GM12878 (cell line): ENCODE measurements at regions not wholly inside any gene's neighbourhood (a gene's known extent, or its start where the extent isn't known, plus 50 kb on each side); places are given as distances from the start of the nearest gene placed in this dataset.

Experiments
- ATAC-seq: fragments of 200-7000 bp; cut with Tn5 transposase; 3 replicates; pipeline ENCODE4 v1.9.1; 2020; ENCODE audit warnings: mild to moderate bottlenecking, moderate library complexity
- BruUV-seq: library from RNA; stranded (reverse); fragments of 400-500 nt; replicated peaks from 2 replicates; lab custom pipeline; 2021; lab: Mats Ljungman, UMichigan
- CTCF ChIA-PET: fragments of 300-600 bp; sonication (Branson Sonifier 250); formaldehyde crosslinking; extraction: SDS; loops from one replicate; lab custom pipeline; 2021; ENCODE audit warnings: inconsistent platforms; lab: Yijun Ruan, JAX
- POLR2A ChIA-PET: fragments of 350-600 bp; formaldehyde crosslinking; extraction: SDS; loops from one replicate; lab custom pipeline; 2021; ENCODE audit warnings: inconsistent platforms; lab: Charles Lee
- RAD21 ChIA-PET: fragments of 300-600 bp; sonication (Branson Sonifier 250); formaldehyde crosslinking; loops from one replicate; lab custom pipeline; 2023; ENCODE audit warnings: antibody characterized with exemption; ENCODE audit not compliant: unreplicated experiment; lab: Charles Lee
- SMC1A ChIA-PET: fragments of 300-600 bp; sonication (Branson Sonifier 250); formaldehyde crosslinking; loops from one replicate; lab custom pipeline; 2023; ENCODE audit not compliant: unreplicated experiment, uncharacterized antibody; lab: Charles Lee
- DNase-seq: peaks from one replicate; pipeline ENCODE4 v3.0.0-alpha.2; 2011; ENCODE audit warnings: low read depth, low spot score
- FAIRE-seq: peaks from 3 replicates; lab custom pipeline; 2011; peaks lifted over from hg19 to GRCh38; lab: Jason Lieb, UNC
- H2AFZ ChIP-seq: 2 replicates; pipeline ENCODE4 v1.6.0; 2011; ENCODE audit warnings: low read depth, low read length, control low read depth; ENCODE audit not compliant: control insufficient read depth
- H3K27ac ChIP-seq: 2 replicates; pipeline ENCODE4 v1.5.1; 2011; ENCODE audit warnings: control low read depth; ENCODE audit not compliant: control insufficient read depth, insufficient read depth
- H3K27me3 ChIP-seq, 2 experiments: replicated peaks in 1 of 2; 2 replicates each; pipeline versions ENCODE4 v1.6.0 to v1.6.1; 2011; ENCODE audit warnings: low read length in 1 of 2; ENCODE audit not compliant: control insufficient read depth in 2 of 2, insufficient read depth in 2 of 2
- H3K36me3 ChIP-seq, 2 experiments: 2 replicates each; pipeline ENCODE4 v1.5.1; 2011; ENCODE audit warnings: low read length in 1 of 2; ENCODE audit not compliant: control insufficient read depth in 2 of 2, insufficient read depth in 2 of 2
- H3K4me1 ChIP-seq: 2 replicates; pipeline ENCODE4 v1.6.1; 2011; ENCODE audit warnings: mild to moderate bottlenecking, low read length, moderate library complexity, mixed read lengths; ENCODE audit not compliant: control insufficient read depth, insufficient read depth
- H3K4me2 ChIP-seq: 2 replicates; pipeline ENCODE4 v1.6.0; 2011; ENCODE audit warnings: control low read depth; ENCODE audit not compliant: control insufficient read depth, insufficient read depth
- H3K4me3 ChIP-seq: fragments of 200-600 bp; sonication (generic); 2 replicates; pipeline ENCODE4 v1.5.1; 2016
- H3K79me2 ChIP-seq: 2 replicates; pipeline ENCODE4 v1.6.0; 2011; ENCODE audit warnings: low read length; ENCODE audit not compliant: control insufficient read depth, insufficient read depth
- H3K9ac ChIP-seq: 2 replicates; pipeline ENCODE4 v1.8.0; 2011; ENCODE audit warnings: low read length, control low read depth, mixed read lengths; ENCODE audit not compliant: control insufficient read depth, insufficient read depth
- H3K9me3 ChIP-seq: replicated peaks from 3 replicates; pipeline ENCODE4 v1.5.1; 2011; ENCODE audit warnings: mild to moderate bottlenecking, low read length; ENCODE audit not compliant: control insufficient read depth, insufficient read depth
- H4K20me1 ChIP-seq: 2 replicates; pipeline ENCODE4 v1.6.0; 2011; ENCODE audit not compliant: control insufficient read depth, insufficient read depth
- BRCA1 ChIP-seq: IDR thresholded peaks from 2 replicates; pipeline ENCODE4 v1.6.1; 2011; ENCODE audit warnings: low read depth, low read length, improper control_type of control experiment
- EP300 ChIP-seq, 2 experiments: fragments of 150-350 bp in 1 of 2; IDR thresholded peaks; 2 replicates each; pipeline ENCODE4 v1.6.1; 2011 to 2012; ENCODE audit warnings: low read depth in 2 of 2, low read length in 2 of 2, borderline replicate concordance in 1 of 2, improper control_type of control experiment in 1 of 2, inconsistent platforms in 1 of 2; ENCODE audit not compliant: control insufficient read depth in 1 of 2
- HCFC1 ChIP-seq: fragments of 150-350 bp; IDR thresholded peaks from 2 replicates; pipeline ENCODE4 v1.6.1; 2014; ENCODE audit warnings: low read length
- IKZF2 ChIP-seq, 2 experiments: fragments of 450-650 bp; IDR thresholded peaks; 2 replicates each; pipeline ENCODE4 v1.6.1; 2017; ENCODE audit warnings: mild to moderate bottlenecking in 2 of 2, moderate library complexity in 2 of 2
- JUNB ChIP-seq: IDR thresholded peaks from 2 replicates; pipeline ENCODE4 v1.6.1; 2016; ENCODE audit warnings: antibody characterized with exemption, mild to moderate bottlenecking
- LARP7 ChIP-seq: fragments of 450-650 bp; IDR thresholded peaks from 2 replicates; pipeline ENCODE4 v1.6.1; 2017; ENCODE audit warnings: mild to moderate bottlenecking
- MAX ChIP-seq: IDR thresholded peaks from 2 replicates; pipeline ENCODE4 v1.6.1; 2012; ENCODE audit warnings: low read depth, low read length, improper control_type of control experiment
- NKRF ChIP-seq: fragments of 450-650 bp; conservative IDR thresholded peaks from 2 replicates; pipeline ENCODE4 v1.6.1; 2017; ENCODE audit warnings: mild to moderate bottlenecking, moderate library complexity
- NR2C2 ChIP-seq: IDR thresholded peaks from 2 replicates; pipeline ENCODE4 v1.6.1; 2011; ENCODE audit warnings: borderline replicate concordance, low read depth; ENCODE audit not compliant: control insufficient read depth, insufficient read length
- RAD51 ChIP-seq: fragments of 450-650 bp; IDR thresholded peaks from 2 replicates; pipeline ENCODE4 v1.6.1; 2016; ENCODE audit warnings: moderate library complexity, mild to moderate bottlenecking, inconsistent platforms
- RBBP5 ChIP-seq: fragments of 200-600 bp; sonication (generic); conservative IDR thresholded peaks from 2 replicates; pipeline ENCODE4 v1.6.1; 2016
- RCOR1 ChIP-seq: conservative IDR thresholded peaks from 2 replicates; pipeline ENCODE4 v1.6.1; 2012; ENCODE audit warnings: low read depth, low read length, improper control_type of control experiment
- RUNX3 ChIP-seq: IDR thresholded peaks from 2 replicates; pipeline ENCODE4 v1.6.1; 2012; ENCODE audit warnings: low read length, inconsistent platforms
- TAF1 ChIP-seq: IDR thresholded peaks from 2 replicates; pipeline ENCODE4 v1.6.1; 2011; ENCODE audit warnings: mild to moderate bottlenecking, low read depth, low read length, borderline replicate concordance
- WRNIP1 ChIP-seq: IDR thresholded peaks from 2 replicates; pipeline ENCODE4 v1.6.1; 2011; ENCODE audit warnings: low read depth, low read length, improper control_type of control experiment, borderline replicate concordance
- YBX1 ChIP-seq: fragments of 450-650 bp; IDR thresholded peaks from 2 replicates; pipeline ENCODE4 v1.6.1; 2016; ENCODE audit warnings: antibody characterized with exemption
- ZNF207 ChIP-seq: fragments of 450-650 bp; IDR thresholded peaks from 2 replicates; pipeline ENCODE4 v1.6.1; 2014; ENCODE audit warnings: antibody characterized with exemption, mild to moderate bottlenecking, borderline replicate concordance
- ZNF217 ChIP-seq: fragments of 450-650 bp; IDR thresholded peaks from 2 replicates; pipeline ENCODE4 v1.6.1; 2017; ENCODE audit warnings: antibody characterized with exemption, mild to moderate bottlenecking
- ZZZ3 ChIP-seq: IDR thresholded peaks from 2 replicates; pipeline ENCODE4 v1.6.1; 2011; ENCODE audit warnings: low read depth; ENCODE audit not compliant: control insufficient read depth, insufficient read length
- WGBS: methylation state at CpG from one replicate; pipeline ENCODE4 v1.1.6; 2016; ENCODE audit warnings: low lambda C conversion rate; ENCODE audit not compliant: insufficient replicate concordance, insufficient coverage; ENCODE audit errors: missing lambda C conversion rate; 5-methylcytosine and 5-hydroxymethylcytosine counted together
- in situ Hi-C: fragments of 300-500 bp; cut with MboI; formaldehyde crosslinking; loops from 9 replicates; pipeline ENCODE4 v1.14.3; 2018; ENCODE audit warnings: mixed read lengths
- intact Hi-C: fragments of 100-400 bp; cut with micrococcal nuclease; formaldehyde crosslinking; loops from one replicate; pipeline ENCODE4 v1.14.2; 2022; ENCODE audit not compliant: unreplicated experiment

GRCh38 chr5:89922161-89922560 is 487.4 kb downstream of the CETN3 start:
- FAIRE-seq (no peak), ATAC-seq (no peak), DNase-seq (no peak)
- Histone ChIP-seq H3K4me3 (no peak overlapping the region), H3K27me3 (no peaks in the 10 kb centered on the region), H3K9me3 (no peaks in the 10 kb centered on the region; the same call in 2 of the 3 replicates), H3K4me2 (no peak overlapping the region), H3K4me1 (no peaks in the 10 kb centered on the region), H3K36me3 (no peaks in the 10 kb centered on the region), H2AFZ (no peak overlapping the region), H3K79me2 (no peaks in the 10 kb centered on the region), H3K9ac (no peak overlapping the region), H4K20me1 (no peaks in the 10 kb centered on the region), H3K27ac (no peak overlapping the region)
- intact Hi-C loops (loop anchor here (10.0 kb wide), 1 partner anchor 343 kb away; no protein-coding TSS in a partner anchor), in situ Hi-C loops (no loop called here)
- ChIA-PET CTCF (no interaction called here), POLR2A (no interaction called here), RAD21 (no interaction called here), SMC1A (no interaction called here)
- WGBS, result 94% methylated on average over 3 of the region's 3 CpGs
- TF ChIP-seq RBBP5, result no peak
- TF ChIP-seq NR2C2, result no peak
- TF ChIP-seq ZNF207, result no peak
- no peak for TF ChIP-seq RAD51
- no peak for TF ChIP-seq HCFC1
- no peak for TF ChIP-seq RCOR1
- TF ChIP-seq LARP7, result no peak
- TF ChIP-seq YBX1, result no peak
- TF ChIP-seq EP300 (IDR thresholded peaks at IDR 0.05; ENCODE audit: borderline replicate concordance in 1 of 2, control insufficient read depth in 1 of 2, low read depth in 2 of 2, low read length in 2 of 2), result no peak
- TF ChIP-seq JUNB, result no peak
- TF ChIP-seq RUNX3, result no peak
- no peak for TF ChIP-seq ZNF217
- TF ChIP-seq WRNIP1, result no peak
- TF ChIP-seq IKZF2 (IDR thresholded peaks at IDR 0.05), result no peak
- TF ChIP-seq MAX, result no peak
- no peak for TF ChIP-seq TAF1
- TF ChIP-seq NKRF, result no peak
- TF ChIP-seq BRCA1, result no peak
- no peak for TF ChIP-seq ZZZ3
- no TSS peak for BruUV-seq
